GM19193 (cell line): ENCODE measurements at regions not wholly inside any gene's neighbourhood (a gene's known extent, or its start where the extent isn't known, plus 50 kb on each side); places are given as distances from the start of the nearest gene placed in this dataset.

Experiments used
- POLR2A ChIP-seq: IDR thresholded peaks from 4 replicates; pipeline ENCODE4 v1.6.1; 2011; ENCODE audit not compliant: insufficient read depth, insufficient read length; ENCODE audit errors: extremely low read depth

GRCh38 chr17:47066841-47067682 is 88.0 kb upstream of the RPRML start:
- TF ChIP-seq POLR2A: peak; percentile 92

- no peak for TF ChIP-seq POLR2A
These were observed 87.0 kb upstream of the RPRML start for GRCh38 chr17:47066095-47066494.

- no peak for TF ChIP-seq POLR2A
These were observed 85.6 kb upstream of the RPRML start for GRCh38 chr17:47064684-47065083.

- no peak for TF ChIP-seq POLR2A
These were observed 84.4 kb upstream of the RPRML start for GRCh38 chr17:47063475-47063874.

GRCh38 chr17:47057830-47058229 is 78.8 kb upstream of the RPRML start:
- TF ChIP-seq POLR2A: no peak
